IMR-90 (cell line): ENCODE measurements at regions not wholly inside any gene's neighbourhood (a gene's known extent, or its start where the extent isn't known, plus 50 kb on each side); places are given as distances from the start of the nearest gene placed in this dataset.
"Not testable (repeated sequence)": the region's sequence is repeated elsewhere in the genome, so short reads cannot be mapped to it uniquely, and the experiment has no call there.

ENCODE experiments used
- ATAC-seq: fragments of 200-7000 bp; cut with Tn5 transposase; 2 replicates; pipeline ENCODE4 v1.9.1; 2020; ENCODE audit warnings: low read depth, mild to moderate bottlenecking, moderate library complexity
- BruUV-seq: library from RNA; stranded (reverse); fragments of 400-500 nt; replicated peaks from 2 replicates; lab custom pipeline; 2021; lab: Mats Ljungman, UMichigan
- CTCF ChIA-PET: fragments of 300-600 bp; formaldehyde crosslinking; extraction: SDS; loops from one replicate; lab custom pipeline; 2021; ENCODE audit warnings: antibody characterized with exemption; lab: Yijun Ruan, JAX
- POLR2A ChIA-PET: fragments of 300-600 bp; sonication (Branson Sonifier 250); formaldehyde crosslinking; loops from one replicate; lab custom pipeline; 2022; ENCODE audit warnings: antibody characterized with exemption; ENCODE audit not compliant: unreplicated experiment; lab: Charles Lee
- DNase-seq: peaks from one replicate; pipeline ENCODE4 v3.0.0; 2013
- H2AFZ ChIP-seq: replicated peaks from 2 replicates; pipeline ENCODE3; 2013; ENCODE audit warnings: low read length, mild to moderate bottlenecking; ENCODE audit not compliant: poor library complexity
- H2AK5ac ChIP-seq: 2 replicates; pipeline ENCODE4 v1.6.1; 2013; ENCODE audit warnings: low read depth, low read length, inconsistent platforms
- H2AK9ac ChIP-seq: replicated peaks from 2 replicates; pipeline ENCODE3; 2013; ENCODE audit warnings: mild to moderate bottlenecking, low read depth, low read length, moderate library complexity; ENCODE audit not compliant: poor library complexity
- H2BK120ac ChIP-seq: 2 replicates; pipeline ENCODE4 v1.6.1; 2013; ENCODE audit warnings: low read depth, low read length, inconsistent platforms
- H2BK15ac ChIP-seq: 3 replicates; pipeline ENCODE4 v1.6.1; 2013; ENCODE audit warnings: low read depth, low read length, inconsistent platforms
- H2BK20ac ChIP-seq: 2 replicates; pipeline ENCODE4 v1.6.1; 2013; ENCODE audit warnings: low read depth, mild to moderate bottlenecking, inconsistent platforms, low read length, moderate library complexity
- H2BK5ac ChIP-seq: 2 replicates; pipeline ENCODE4 v1.6.1; 2013; ENCODE audit warnings: mild to moderate bottlenecking, low read depth, low read length, inconsistent platforms; ENCODE audit not compliant: poor library complexity, severe bottlenecking
- H3K14ac ChIP-seq: replicated peaks from 2 replicates; pipeline ENCODE4 v1.6.1; 2013; ENCODE audit warnings: low read depth, low read length, inconsistent platforms
- H3K18ac ChIP-seq: 2 replicates; pipeline ENCODE4 v1.6.1; 2013; ENCODE audit warnings: low read depth, low read length, control low read depth
- H3K23ac ChIP-seq: 2 replicates; pipeline ENCODE4 v1.6.1; 2013; ENCODE audit warnings: low read depth, low read length, inconsistent platforms
- H3K27ac ChIP-seq: 2 replicates; pipeline ENCODE4 v1.5.1; 2013; ENCODE audit warnings: mild to moderate bottlenecking, control low read depth, low read length; ENCODE audit not compliant: insufficient read depth
- H3K27me3 ChIP-seq: 2 replicates; pipeline ENCODE4 v1.6.1; 2013; ENCODE audit warnings: low read length; ENCODE audit not compliant: control insufficient read depth, insufficient read depth
- H3K36me3 ChIP-seq: 2 replicates; pipeline ENCODE4 v1.6.1; 2013; ENCODE audit warnings: low read length, mixed read lengths; ENCODE audit not compliant: control insufficient read depth, insufficient read depth
- H3K4ac ChIP-seq: 2 replicates; pipeline ENCODE4 v1.6.1; 2013; ENCODE audit warnings: low read depth, low read length, inconsistent platforms
- H3K4me1 ChIP-seq: 2 replicates; pipeline ENCODE4 v1.6.1; 2013; ENCODE audit warnings: low read length, mixed read lengths; ENCODE audit not compliant: control insufficient read depth, insufficient read depth
- H3K4me2 ChIP-seq: 2 replicates; pipeline ENCODE4 v1.6.1; 2013; ENCODE audit warnings: low read depth, mild to moderate bottlenecking, control low read depth, low read length, moderate library complexity
- H3K4me3 ChIP-seq: 2 replicates; pipeline ENCODE4 v1.5.1; 2013; ENCODE audit warnings: low read depth, mild to moderate bottlenecking, control low read depth, low read length, moderate library complexity; ENCODE audit not compliant: insufficient read depth
- H3K56ac ChIP-seq: 2 replicates; pipeline ENCODE4 v1.6.1; 2013; ENCODE audit warnings: low read length, inconsistent platforms; ENCODE audit not compliant: insufficient read depth; ENCODE audit errors: extremely low read depth
- H3K79me1 ChIP-seq, 2 experiments: 2 replicates each; pipeline ENCODE4 v1.6.1; 2013; ENCODE audit warnings: low read length in 2 of 2, inconsistent platforms in 1 of 2, low read depth in 1 of 2
- H3K9ac ChIP-seq: 2 replicates; pipeline ENCODE4 v1.6.1; 2013; ENCODE audit warnings: low read depth, low read length, control low read depth
- H3K9me1 ChIP-seq: 2 replicates; pipeline ENCODE4 v1.6.1; 2013; ENCODE audit warnings: low read length, inconsistent platforms; ENCODE audit not compliant: insufficient read depth
- H3K9me3 ChIP-seq: 2 replicates; pipeline ENCODE4 v1.6.1; 2013; ENCODE audit warnings: low read length; ENCODE audit not compliant: control insufficient read depth, insufficient read depth
- H4K20me1 ChIP-seq: 2 replicates; pipeline ENCODE4 v1.6.1; 2013; ENCODE audit warnings: low read length, inconsistent platforms; ENCODE audit not compliant: insufficient read depth
- H4K5ac ChIP-seq: 2 replicates; pipeline ENCODE4 v1.6.1; 2013; ENCODE audit warnings: mild to moderate bottlenecking, low read depth, low read length, control low read depth
- H4K8ac ChIP-seq, 2 experiments: 2 replicates each; pipeline ENCODE4 v1.6.1; 2013; ENCODE audit warnings: low read depth in 2 of 2, low read length in 2 of 2, control low read depth in 1 of 2, inconsistent platforms in 1 of 2
- H4K91ac ChIP-seq: 2 replicates; pipeline ENCODE4 v1.6.1; 2013; ENCODE audit warnings: low read depth, low read length, inconsistent platforms; ENCODE audit not compliant: insufficient read depth
- WGBS, 2 experiments: methylation state at CpG; one replicate each; pipeline versions ENCODE4 v1.1.5 to v1.1.7; 2013; ENCODE audit warnings: missing lambda C conversion rate in 2 of 2; ENCODE audit not compliant: insufficient read length in 1 of 2; ENCODE audit errors: extremely low coverage in 2 of 2; 5-methylcytosine and 5-hydroxymethylcytosine counted together
- dilution Hi-C: fragments of 300-500 bp; cut with HindIII; formaldehyde crosslinking; loops from one replicate; pipeline ENCODE4 v1.14.3; 2018; ENCODE audit warnings: low sequenced_read_pairs; ENCODE audit not compliant: unreplicated experiment
- in situ Hi-C: fragments of 300-500 bp; cut with MboI; formaldehyde crosslinking; loops from 3 replicates; pipeline ENCODE4 v1.14.3; 2019; ENCODE audit warnings: low sequenced_read_pairs, inconsistent platforms, mixed read lengths
- intact Hi-C: fragments of 100-400 bp; cut with micrococcal nuclease; formaldehyde crosslinking; loops from 2 replicates; pipeline ENCODE4 v1.10.0; 2022

GRCh38 chr3:104445252-104445919 lies 921.3 kb upstream of the ALCAM start:
- H3K9ac ChIP-seq, H3K36me3 ChIP-seq, dilution Hi-C loops, H3K27ac ChIP-seq, H4K91ac ChIP-seq, H3K27me3 ChIP-seq, ATAC-seq, H3K18ac ChIP-seq, H3K9me1 ChIP-seq, POLR2A ChIA-PET, H3K14ac ChIP-seq, H2BK5ac ChIP-seq, H3K9me3 ChIP-seq, BruUV-seq, H3K4me1 ChIP-seq, H2AK9ac ChIP-seq, H2BK120ac ChIP-seq, H4K20me1 ChIP-seq, H4K5ac ChIP-seq, DNase-seq, H3K79me1 ChIP-seq, H2AK5ac ChIP-seq, in situ Hi-C loops, H3K4me3 ChIP-seq, H2BK15ac ChIP-seq, H3K4me2 ChIP-seq, H3K56ac ChIP-seq, H3K23ac ChIP-seq, H2BK20ac ChIP-seq, CTCF ChIA-PET, H3K4ac ChIP-seq, intact Hi-C loops, H2AFZ ChIP-seq, H4K8ac ChIP-seq: not testable (repeated sequence)
- 94% methylated on average over 3 of the region's 9 CpGs; no CpG with 5 or more reads in 1 of the 2 experiments for WGBS, 2 experiments
